HG02943 (cell line): ENCODE measurements at regions not wholly inside any gene's neighbourhood (a gene's known extent, or its start where the extent isn't known, plus 50 kb on each side); places are given as distances from the start of the nearest gene placed in this dataset.
"Not testable (repeated sequence)": the region's sequence is repeated elsewhere in the genome, so short reads cannot be mapped to it uniquely, and the experiment has no call there.

Experiments
- ATAC-seq: cut with Tn5 transposase; IDR thresholded peaks from one replicate; pipeline ENCODE4 v1.9.1; 2021; ENCODE audit warnings: mild to moderate bottlenecking, low read depth, moderate library complexity; ENCODE audit not compliant: unreplicated experiment

- ATAC-seq: no peak
Observed at GRCh38 chr1:234924450-234925355, 203.9 kb downstream of the TOMM20 start.

- ATAC-seq: no peak
Observed at GRCh38 chr1:234923626-234924025, 205.0 kb downstream of the TOMM20 start.

- ATAC-seq: no peak
Observed at GRCh38 chr1:234922987-234923386, 205.7 kb downstream of the TOMM20 start.

GRCh38 chr1:234921266-234922062 lies 207.2 kb downstream of the TOMM20 start:
- ATAC-seq: no peak

- no peak for ATAC-seq
Observed at GRCh38 chr1:234920843-234921140, 207.8 kb downstream of the TOMM20 start.

GRCh38 chr1:234920136-234920842 lies 208.3 kb downstream of the TOMM20 start:
- ATAC-seq: no peak

- ATAC-seq: no peak
Observed at GRCh38 chr1:234918961-234919761, 209.5 kb downstream of the TOMM20 start.

- no peak for ATAC-seq
Observed at GRCh38 chr1:234918181-234918841, 210.3 kb downstream of the TOMM20 start.

GRCh38 chr1:234917495-234918180 lies 211.0 kb downstream of the TOMM20 start:
- ATAC-seq: no peak

GRCh38 chr1:234916840-234917239 lies 211.8 kb downstream of the TOMM20 start:
- ATAC-seq: no peak

GRCh38 chr1:234915924-234916675 lies 212.5 kb downstream of the TOMM20 start:
- ATAC-seq: no peak

- ATAC-seq: no peak
Observed at GRCh38 chr1:234914606-234915290, 213.9 kb downstream of the TOMM20 start.

GRCh38 chr1:234913771-234914170 lies 214.9 kb downstream of the TOMM20 start:
- no peak for ATAC-seq

- ATAC-seq: no peak
Observed at GRCh38 chr1:234913278-234913649, 215.4 kb downstream of the TOMM20 start.

- no peak for ATAC-seq
Observed at GRCh38 chr1:234912548-234913277, 215.9 kb downstream of the TOMM20 start.

- ATAC-seq: no peak
Observed at GRCh38 chr1:234911787-234912186, 216.8 kb downstream of the TOMM20 start.

- not testable (repeated sequence) for ATAC-seq
Observed at GRCh38 chr1:234911136-234911535, 217.5 kb downstream of the TOMM20 start.
